ENCODE measurements at regions not wholly inside any gene's neighbourhood (a gene's known extent, or its start where the extent isn't known, plus 50 kb on each side); places are given as distances from the start of the nearest gene placed in this dataset.

- TF ChIP-seq FOXP2 (optimal IDR thresholded peaks at IDR 0.05; ENCODE audit: borderline replicate concordance, extremely low read depth, extremely low read length, insufficient read depth) (no peak), SIN3A (IDR thresholded peaks at IDR 0.05; ENCODE audit: borderline replicate concordance, insufficient read depth, low read length) (no peak), TAF1 (IDR thresholded peaks at IDR 0.05; ENCODE audit: borderline replicate concordance, insufficient read depth, low read length) (no peak), REST (IDR thresholded peaks at IDR 0.05; ENCODE audit: insufficient read depth in 1 of 2, low read depth in 2 of 2, low read length in 2 of 2) (no peak), POLR2AphosphoS5 (IDR thresholded peaks at IDR 0.05; ENCODE audit: low read depth, low read length) (no peak)
Measured at GRCh38 chr15:85329561-85330422, 50.6 kb upstream of the AKAP13 start.

Measured in PFSK-1 (cell line).